A549 (cell line): ENCODE measurements at regions not wholly inside any gene's neighbourhood (a gene's known extent, or its start where the extent isn't known, plus 50 kb on each side); places are given as distances from the start of the nearest gene placed in this dataset.

Source experiments
- ATAC-seq, 2 experiments: fragments of 200-7000 bp in 1 of 2; fragments of >200 bp in 1 of 2; cut with Nextera tagmentation in 1 of 2; cut with Tn5 transposase in 1 of 2; 3 replicates each; pipeline versions ENCODE4 v1.8.0 to v1.9.1; 2018 to 2020; ENCODE audit warnings: mild to moderate bottlenecking in 1 of 2, moderate library complexity in 1 of 2
- CTCF ChIA-PET: fragments of 300-600 bp; sonication (Branson Sonifier 250); formaldehyde crosslinking; extraction: SDS; loops from one replicate; lab custom pipeline; 2021; ENCODE audit warnings: antibody characterized with exemption, inconsistent platforms; lab: Yijun Ruan, JAX
- POLR2A ChIA-PET: fragments of 350-600 bp; formaldehyde crosslinking; extraction: SDS; loops from one replicate; lab custom pipeline; 2021; ENCODE audit warnings: antibody characterized with exemption, inconsistent platforms; lab: Yijun Ruan, JAX
- DNase-seq, 2 experiments: peaks; one replicate each; pipeline versions ENCODE4 v3.0.0 to v3.0.0-alpha.2; 2011 to 2016; ENCODE audit warnings: low read depth in 1 of 2, low spot score in 1 of 2
- FAIRE-seq: peaks from 2 replicates; lab custom pipeline; 2011; peaks lifted over from hg19 to GRCh38; lab: Jason Lieb, UNC
- H3K27ac ChIP-seq, 2 experiments: fragments of >200 bp; sonication (Bioruptor Twin); formaldehyde crosslinking; 3 replicates each; pipeline ENCODE4 v1.5.1; 2016 to 2017
- H3K4me1 ChIP-seq: fragments of >200 bp; sonication (Bioruptor Twin); formaldehyde crosslinking; 3 replicates; pipeline ENCODE4 v1.6.1; 2016
- H3K4me2 ChIP-seq: fragments of >200 bp; sonication (Bioruptor Twin); formaldehyde crosslinking; 3 replicates; pipeline ENCODE4 v1.6.1; 2016
- H3K4me3 ChIP-seq: fragments of >200 bp; sonication (Bioruptor Twin); formaldehyde crosslinking; 3 replicates; pipeline ENCODE4 v1.5.1; 2016
- H3K9me3 ChIP-seq: fragments of >200 bp; sonication (Bioruptor Twin); formaldehyde crosslinking; 3 replicates; pipeline ENCODE4 v1.6.1; 2016
- BHLHE40 ChIP-seq: IDR thresholded peaks from 2 replicates; pipeline ENCODE4 v1.6.1; 2012; ENCODE audit warnings: low read depth, low read length, inconsistent platforms
- CHD4 ChIP-seq: fragments of 200-600 bp; sonication (generic); IDR thresholded peaks from 2 replicates; pipeline ENCODE4 v1.6.1; 2016; ENCODE audit warnings: antibody characterized with exemption, mild to moderate bottlenecking, borderline replicate concordance
- CTCF ChIP-seq: fragments of >200 bp; sonication (Bioruptor Twin); formaldehyde crosslinking; IDR thresholded peaks from 3 replicates; pipeline ENCODE4 v1.5.1; 2016
- EHF ChIP-seq: fragments of 250-450 bp; sonication (Bioruptor Pico); IDR thresholded peaks from 2 replicates; pipeline ENCODE4 v1.5.0; 2020; ENCODE audit warnings: mild to moderate bottlenecking
- GATA3 ChIP-seq: IDR thresholded peaks from 2 replicates; pipeline ENCODE4 v1.6.1; 2012; ENCODE audit warnings: borderline replicate concordance
- HOXA7 ChIP-seq: fragments of 250-450 bp; sonication (Bioruptor Pico); IDR thresholded peaks from 2 replicates; pipeline ENCODE4 v1.5.0; 2020; ENCODE audit warnings: mild to moderate bottlenecking, moderate library complexity
- HOXB5 ChIP-seq: fragments of 250-450 bp; sonication (Bioruptor Pico); IDR thresholded peaks from 2 replicates; pipeline ENCODE4 v1.5.0; 2020; ENCODE audit warnings: mild to moderate bottlenecking, moderate library complexity
- JUNB ChIP-seq: fragments of >200 bp; sonication (Bioruptor Twin); formaldehyde crosslinking; IDR thresholded peaks from 2 replicates; pipeline ENCODE4 v1.6.1; 2016
- KDM1A ChIP-seq: fragments of 200-600 bp; sonication (generic); IDR thresholded peaks from 2 replicates; pipeline ENCODE4 v1.6.1; 2016; ENCODE audit warnings: low read depth, mild to moderate bottlenecking
- NFE2L2 ChIP-seq: fragments of 150-350 bp; conservative IDR thresholded peaks from 2 replicates; pipeline ENCODE4 v1.6.1; 2014; ENCODE audit warnings: low read length
- RARB ChIP-seq: fragments of 250-450 bp; sonication (Bioruptor Pico); IDR thresholded peaks from 2 replicates; pipeline ENCODE4 v1.8.0; 2021; ENCODE audit warnings: mild to moderate bottlenecking, moderate library complexity
- RCOR1 ChIP-seq: fragments of 150-350 bp; IDR thresholded peaks from 2 replicates; pipeline ENCODE4 v1.6.1; 2014; ENCODE audit warnings: antibody characterized with exemption, low read length, low read depth
- RFX5 ChIP-seq: fragments of 450-650 bp; IDR thresholded peaks from 2 replicates; pipeline ENCODE4 v1.7.1; 2014; ENCODE audit warnings: antibody characterized with exemption, mild to moderate bottlenecking, moderate library complexity
- RNF2 ChIP-seq: fragments of 200-600 bp; sonication (generic); IDR thresholded peaks from 2 replicates; pipeline ENCODE4 v1.6.1; 2016; ENCODE audit warnings: low read depth, mild to moderate bottlenecking, antibody characterized with exemption, moderate library complexity, borderline replicate concordance
- SREBF2 ChIP-seq: fragments of 450-650 bp; IDR thresholded peaks from 2 replicates; pipeline ENCODE4 v1.6.1; 2014; ENCODE audit warnings: mild to moderate bottlenecking, moderate library complexity
- ZC3H11A ChIP-seq: fragments of 450-650 bp; IDR thresholded peaks from 2 replicates; pipeline ENCODE4 v1.6.1; 2014; ENCODE audit warnings: antibody characterized with exemption, mild to moderate bottlenecking
- WGBS: methylation state at CpG from one replicate; pipeline ENCODE4 v1.1.6; 2017; ENCODE audit errors: missing lambda C conversion rate; 5-methylcytosine and 5-hydroxymethylcytosine counted together
- TF ChIP-seq, protein P1 (sequence below): fragments of >200 bp; sonication (Bioruptor Twin); formaldehyde crosslinking; IDR thresholded peaks from 2 replicates; pipeline ENCODE4 v1.6.1; 2016
- TF ChIP-seq, protein P2 (sequence below): fragments of 250-450 bp; sonication (Bioruptor Pico); IDR thresholded peaks from 2 replicates; pipeline ENCODE4 v1.5.0; 2020; ENCODE audit warnings: low read depth, mild to moderate bottlenecking, moderate library complexity
- TF ChIP-seq, protein P3 (sequence below): fragments of 250-450 bp; sonication (Bioruptor Pico); IDR thresholded peaks from 2 replicates; pipeline ENCODE4 v1.5.0; 2021; ENCODE audit warnings: mild to moderate bottlenecking, moderate library complexity, borderline replicate concordance
- TF ChIP-seq, protein P4 (sequence below): fragments of 150-350 bp; IDR thresholded peaks from 2 replicates; pipeline ENCODE4 v1.6.1; 2014; ENCODE audit warnings: low read depth, mild to moderate bottlenecking, low read length

GRCh38 chr10:42952931-42953683 is 123.8 kb upstream of the RET start (continued):
- no peak for TF ChIP-seq HOXA7 (CRISPR knock-in tag)
- TF ChIP-seq, all 56 proteins: peak for 0

GRCh38 chr10:42953684-42954674 is 122.9 kb upstream of the RET start:
- H3K27ac ChIP-seq, result no peak overlapping the region
- POLR2A ChIA-PET, result no interaction called here
- DNase-seq, result no peak
- no peak overlapping the region for H3K4me3 ChIP-seq
- FAIRE-seq, result no peak
- 59% methylated on average over 20 of the region's 20 CpGs for WGBS
- no peak for ATAC-seq
- no peaks in the 10 kb centered on the region; the same call in 2 of the 3 replicates for H3K9me3 ChIP-seq
- no peak overlapping the region for H3K4me2 ChIP-seq
- H3K4me1 ChIP-seq, result no peaks in the 10 kb centered on the region
- TF ChIP-seq, protein P1, sequence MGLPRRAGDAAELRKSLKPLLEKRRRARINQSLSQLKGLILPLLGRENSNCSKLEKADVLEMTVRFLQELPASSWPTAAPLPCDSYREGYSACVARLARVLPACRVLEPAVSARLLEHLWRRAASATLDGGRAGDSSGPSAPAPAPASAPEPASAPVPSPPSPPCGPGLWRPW, result no peak
- no peak for TF ChIP-seq RNF2
- TF ChIP-seq CTCF, result no peak
- no peak for TF ChIP-seq RFX5
- TF ChIP-seq CHD4, result no peak
- TF ChIP-seq RCOR1, result no peak
- TF ChIP-seq, protein P2, sequence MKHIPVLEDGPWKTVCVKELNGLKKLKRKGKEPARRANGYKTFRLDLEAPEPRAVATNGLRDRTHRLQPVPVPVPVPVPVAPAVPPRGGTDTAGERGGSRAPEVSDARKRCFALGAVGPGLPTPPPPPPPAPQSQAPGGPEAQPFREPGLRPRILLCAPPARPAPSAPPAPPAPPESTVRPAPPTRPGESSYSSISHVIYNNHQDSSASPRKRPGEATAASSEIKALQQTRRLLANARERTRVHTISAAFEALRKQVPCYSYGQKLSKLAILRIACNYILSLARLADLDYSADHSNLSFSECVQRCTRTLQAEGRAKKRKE (CRISPR knock-in tag), result no peak
- no peak for TF ChIP-seq NFE2L2
- no peak for TF ChIP-seq GATA3
- TF ChIP-seq JUNB, result no peak
- TF ChIP-seq ZC3H11A, result no peak
- TF ChIP-seq, protein P3, sequence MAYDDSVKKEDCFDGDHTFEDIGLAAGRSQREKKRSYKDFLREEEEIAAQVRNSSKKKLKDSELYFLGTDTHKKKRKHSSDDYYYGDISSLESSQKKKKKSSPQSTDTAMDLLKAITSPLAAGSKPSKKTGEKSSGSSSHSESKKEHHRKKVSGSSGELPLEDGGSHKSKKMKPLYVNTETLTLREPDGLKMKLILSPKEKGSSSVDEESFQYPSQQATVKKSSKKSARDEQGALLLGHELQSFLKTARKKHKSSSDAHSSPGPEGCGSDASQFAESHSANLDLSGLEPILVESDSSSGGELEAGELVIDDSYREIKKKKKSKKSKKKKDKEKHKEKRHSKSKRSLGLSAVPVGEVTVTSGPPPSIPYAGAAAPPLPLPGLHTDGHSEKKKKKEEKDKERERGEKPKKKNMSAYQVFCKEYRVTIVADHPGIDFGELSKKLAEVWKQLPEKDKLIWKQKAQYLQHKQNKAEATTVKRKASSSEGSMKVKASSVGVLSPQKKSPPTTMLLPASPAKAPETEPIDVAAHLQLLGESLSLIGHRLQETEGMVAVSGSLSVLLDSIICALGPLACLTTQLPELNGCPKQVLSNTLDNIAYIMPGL (CRISPR knock-in tag), result no peak
- no peak for TF ChIP-seq KDM1A
- TF ChIP-seq, protein P4, sequence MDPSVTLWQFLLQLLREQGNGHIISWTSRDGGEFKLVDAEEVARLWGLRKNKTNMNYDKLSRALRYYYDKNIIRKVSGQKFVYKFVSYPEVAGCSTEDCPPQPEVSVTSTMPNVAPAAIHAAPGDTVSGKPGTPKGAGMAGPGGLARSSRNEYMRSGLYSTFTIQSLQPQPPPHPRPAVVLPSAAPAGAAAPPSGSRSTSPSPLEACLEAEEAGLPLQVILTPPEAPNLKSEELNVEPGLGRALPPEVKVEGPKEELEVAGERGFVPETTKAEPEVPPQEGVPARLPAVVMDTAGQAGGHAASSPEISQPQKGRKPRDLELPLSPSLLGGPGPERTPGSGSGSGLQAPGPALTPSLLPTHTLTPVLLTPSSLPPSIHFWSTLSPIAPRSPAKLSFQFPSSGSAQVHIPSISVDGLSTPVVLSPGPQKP, result no peak
- no peak for TF ChIP-seq SREBF2
- no peak for TF ChIP-seq EHF (CRISPR knock-in tag)
- no peak for TF ChIP-seq RARB
- no peak for TF ChIP-seq BHLHE40
- TF ChIP-seq HOXB5 (CRISPR knock-in tag), result no peak
- CTCF ChIA-PET, result interaction anchor here (0.6 kb wide), 3 partner anchors 278 to 1438 kb away, joined by 3 read pairs; no protein-coding TSS in a partner anchor
